SW 1271 (cell line): ENCODE measurements at regions not wholly inside any gene's neighbourhood (a gene's known extent, or its start where the extent isn't known, plus 50 kb on each side); places are given as distances from the start of the nearest gene placed in this dataset.

Experiments used
- DNase-seq, 2 experiments: peaks; one replicate each; lab custom pipeline; 2025; lab: John Stamatoyannopoulos, UW

GRCh38 chr11:115695677-115696364 is 191.6 kb upstream of the CADM1 start:
- no peak for DNase-seq

- DNase-seq: no peak
These were observed 188.8 kb upstream of the CADM1 start for GRCh38 chr11:115693002-115693401.

GRCh38 chr11:115691030-115691429 is 186.8 kb upstream of the CADM1 start:
- DNase-seq: no peak

- no peak for DNase-seq
These were observed 183.7 kb upstream of the CADM1 start for GRCh38 chr11:115687934-115688333.

- DNase-seq: no peak
These were observed 180.5 kb upstream of the CADM1 start for GRCh38 chr11:115684699-115685098.

- DNase-seq: no peak
These were observed 179.9 kb upstream of the CADM1 start for GRCh38 chr11:115684135-115684534.

- no peak for DNase-seq
These were observed 178.7 kb upstream of the CADM1 start for GRCh38 chr11:115682888-115683287.

GRCh38 chr11:115682101-115682500 is 177.9 kb upstream of the CADM1 start:
- DNase-seq: no peak

GRCh38 chr11:115679945-115680344 is 175.7 kb upstream of the CADM1 start:
- DNase-seq: no peak

GRCh38 chr11:115678942-115679341 is 174.7 kb upstream of the CADM1 start:
- no peak for DNase-seq

- DNase-seq: no peak
These were observed 173.0 kb upstream of the CADM1 start for GRCh38 chr11:115677190-115677589.

GRCh38 chr11:115676768-115677167 is 172.6 kb upstream of the CADM1 start:
- peak in 1 of 2 experiments; percentile 1 for DNase-seq

GRCh38 chr11:115676206-115676605 is 172.0 kb upstream of the CADM1 start:
- no peak for DNase-seq

GRCh38 chr11:115674937-115675544 is 170.8 kb upstream of the CADM1 start:
- DNase-seq: no peak

- no peak for DNase-seq
These were observed 170.1 kb upstream of the CADM1 start for GRCh38 chr11:115674176-115674936.

GRCh38 chr11:115673720-115674119 is 169.5 kb upstream of the CADM1 start:
- DNase-seq: no peak

- no peak for DNase-seq
These were observed 168.8 kb upstream of the CADM1 start for GRCh38 chr11:115672999-115673411.

- no peak for DNase-seq
These were observed 168.2 kb upstream of the CADM1 start for GRCh38 chr11:115672412-115672811.

GRCh38 chr11:115670538-115671205 is 166.5 kb upstream of the CADM1 start:
- no peak for DNase-seq

GRCh38 chr11:115665958-115666357 is 161.7 kb upstream of the CADM1 start:
- no peak for DNase-seq

GRCh38 chr11:115665175-115665821 is 161.1 kb upstream of the CADM1 start:
- DNase-seq: no peak

- DNase-seq: no peak
These were observed 160.1 kb upstream of the CADM1 start for GRCh38 chr11:115664313-115664712.
